ENCODE measurements at regions not wholly inside any gene's neighbourhood (a gene's known extent, or its start where the extent isn't known, plus 50 kb on each side); places are given as distances from the start of the nearest gene placed in this dataset.

GRCh38 chr6:1553562-1554083 is 56.1 kb upstream of the FOXC1 start:
- no peak for TF ChIP-seq POLR2A (IDR thresholded peaks at IDR 0.05)
- TF ChIP-seq CTCF (IDR thresholded peaks at IDR 0.05) = no peak

All from Peyer's patch (tissue), 4 donors.